ENCODE measurements at regions not wholly inside any gene's neighbourhood (a gene's known extent, or its start where the extent isn't known, plus 50 kb on each side); places are given as distances from the start of the nearest gene placed in this dataset.
A peak's percentile ranks its signal among the peaks of the same experiment; 100 is the strongest.

DNA sequence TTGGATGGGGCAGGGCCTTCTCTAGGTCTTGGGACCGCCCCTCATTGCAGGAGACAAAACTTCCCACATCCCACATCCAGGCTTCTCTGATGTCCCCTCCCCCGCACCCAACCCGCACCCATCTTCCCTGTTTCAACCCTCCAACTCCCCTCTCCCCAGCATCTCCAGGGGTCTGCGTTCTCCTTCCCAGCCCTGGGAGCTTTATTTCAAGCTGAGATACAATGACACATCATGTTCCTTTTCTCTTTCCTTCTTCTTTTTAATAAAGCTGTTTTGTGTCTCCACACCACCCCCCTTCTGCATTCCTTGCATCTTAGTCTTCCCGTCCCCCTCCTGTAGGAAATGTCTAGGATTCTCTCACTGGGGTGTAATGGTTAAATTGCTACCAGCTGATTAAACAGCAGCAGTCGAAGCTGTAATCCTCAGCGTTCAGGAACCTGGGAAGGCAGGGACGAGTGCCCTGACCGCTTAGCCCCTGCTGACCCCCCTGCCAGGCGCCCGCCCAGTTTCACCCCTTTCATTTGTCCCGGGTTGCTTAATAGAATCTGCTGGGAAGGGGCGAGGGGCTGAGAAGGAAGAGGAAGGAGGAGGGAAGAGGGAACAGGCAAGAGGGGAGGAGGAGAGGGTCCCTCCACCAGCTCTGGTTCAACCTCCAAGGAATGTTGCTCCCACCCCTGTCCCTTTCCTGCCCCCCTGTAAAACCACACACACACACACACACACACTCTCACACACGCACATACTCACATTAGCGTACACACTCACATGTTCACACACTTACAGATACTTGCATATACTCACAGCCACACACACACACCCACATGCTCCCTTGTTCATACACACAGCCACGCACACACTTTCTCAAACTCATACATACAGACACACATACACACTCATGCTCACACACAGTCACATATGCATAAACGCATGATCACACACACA is 104.5 kb upstream of the MED13L start:
- Histone ChIP-seq H3K4me3 (ENCODE audit: insufficient read depth, low read depth, low read length) (no peak overlapping the region; the same call in 1 of the 2 replicates), H2AFZ (replicated peaks; ENCODE audit: low read length, poor library complexity) (peak overlapping the region; percentile 87), H2AK9ac (replicated peaks; ENCODE audit: low read depth, low read length, poor library complexity) (peak overlapping the region; percentile 84), H3K27me3 (ENCODE audit: control insufficient read depth, insufficient read depth, low read length) (no peaks in the 10 kb centered on the region), H2BK15ac (ENCODE audit: low read depth, low read length) (peak overlapping the region; percentile 98), H4K5ac (ENCODE audit: low read depth, low read length) (peak overlapping the region; percentile 94), H3K27ac (ENCODE audit: insufficient read depth, low read length) (peak overlapping the region; percentile 99), H4K8ac (ENCODE audit: low read depth in 2 of 2, low read length in 2 of 2) (peak overlapping the region; percentile 96 to 98), H3K23ac (ENCODE audit: low read depth, low read length) (peak overlapping the region; percentile 98), H3K56ac (ENCODE audit: extremely low read depth, insufficient read depth, low read length) (peak overlapping the region; percentile 98), H2BK5ac (ENCODE audit: low read depth, low read length, poor library complexity, severe bottlenecking) (peak overlapping the region; percentile 99), H2AK5ac (ENCODE audit: low read depth, low read length) (peak overlapping the region; percentile 98), H3K79me1 (ENCODE audit: low read depth in 1 of 2, low read length in 2 of 2) (peaks cover 7 to 31% of the 10 kb centered on the region in 2 experiments; a peak in 3 of 4 replicates), H3K36me3 (ENCODE audit: control insufficient read depth, insufficient read depth, low read length) (no peaks in the 10 kb centered on the region), H3K14ac (replicated peaks; ENCODE audit: low read depth, low read length) (peak overlapping the region; percentile 95), H3K4me1 (ENCODE audit: control insufficient read depth, insufficient read depth, low read length) (peaks cover 28% of the 10 kb centered on the region), H3K9me1 (ENCODE audit: insufficient read depth, low read length) (peaks cover 30% of the 10 kb centered on the region), H4K20me1 (ENCODE audit: insufficient read depth, low read length) (no peaks in the 10 kb centered on the region), H2BK120ac (ENCODE audit: low read depth, low read length) (peak overlapping the region; percentile 100), H3K18ac (ENCODE audit: low read depth, low read length) (peak overlapping the region; percentile 96), H4K91ac (ENCODE audit: insufficient read depth, low read depth, low read length) (peak overlapping the region; percentile 99), H3K4me2 (ENCODE audit: low read depth, low read length) (peak overlapping the region; percentile 74), H3K9me3 (ENCODE audit: control insufficient read depth, insufficient read depth, low read length) (no peaks in the 10 kb centered on the region), H3K9ac (ENCODE audit: low read depth, low read length) (peak overlapping the region; percentile 83), H2BK20ac (ENCODE audit: low read depth, low read length) (peak overlapping the region; percentile 99), H3K4ac (ENCODE audit: low read depth, low read length) (peak overlapping the region; percentile 100)
- ChIA-PET CTCF (interaction anchor here (0.6 kb wide), 2 partner anchors 13 to 247 kb away, joined by 3 to 4 read pairs; no protein-coding TSS in a partner anchor), POLR2A (ENCODE audit: unreplicated experiment) (interaction anchor here (0.6 to 1.0 kb wide), 2 partner anchors 15 to 52 kb away, joined by 3 to 5 read pairs; no protein-coding TSS in a partner anchor)
- peak; percentile 80 for ATAC-seq (ENCODE audit: low read depth)
- dilution Hi-C loops (cut with HindIII; ENCODE audit: low sequenced_read_pairs, unreplicated experiment) (no loop called here), in situ Hi-C loops (cut with MboI; ENCODE audit: low sequenced_read_pairs) (no loop called here), intact Hi-C loops (cut with micrococcal nuclease) (loop anchor here (2.0 to 5.0 kb wide), 3 partner anchors 45 to 150 kb away; partner anchors contain the start of gene MED13L)
- DNase-seq, result peak; percentile 98
- BruUV-seq (replicated peaks), result no TSS peak
- 10% methylated on average over 7 of the region's 17 CpGs; no CpG with 5 or more reads in 1 of the 2 experiments for WGBS, 2 experiments (ENCODE audit: extremely low coverage in 2 of 2, insufficient read length in 1 of 2)
- TF ChIP-seq CHD1 (IDR thresholded peaks at IDR 0.05; ENCODE audit: low read depth, low read length) (no peak), RAD21 (IDR thresholded peaks at IDR 0.05; ENCODE audit: low read length) (no peak; the same call in 1 of the 2 replicates), RFX5 (IDR thresholded peaks at IDR 0.05; ENCODE audit: low read depth, low read length) (no peak), FOS (IDR thresholded peaks at IDR 0.05; ENCODE audit: low read depth, low read length) (peak; percentile 92), CEBPB (IDR thresholded peaks at IDR 0.05; ENCODE audit: low read depth, low read length) (peak; percentile 34; the same call in 1 of the 2 replicates), BHLHE40 (IDR thresholded peaks at IDR 0.05; ENCODE audit: low read depth, low read length) (peak; percentile 38; the same call in 1 of the 2 replicates), MAZ (IDR thresholded peaks at IDR 0.05; ENCODE audit: borderline replicate concordance, low read depth, low read length) (peak; percentile 92), ELK1 (IDR thresholded peaks at IDR 0.05; ENCODE audit: borderline replicate concordance, low read depth, low read length) (no peak), CTCF (conservative IDR thresholded peaks at IDR 0.05; ENCODE audit: low read depth, low read length) (no peak), MXI1 (IDR thresholded peaks at IDR 0.05; ENCODE audit: borderline replicate concordance, low read depth, low read length) (no peak), POLR2A (IDR thresholded peaks at IDR 0.05; ENCODE audit: low read depth, low read length) (peak; percentile 56), NFE2L2 (IDR thresholded peaks at IDR 0.05; ENCODE audit: low read depth, low read length) (peak; percentile 71)
- TF ChIP-seq, protein P1, sequence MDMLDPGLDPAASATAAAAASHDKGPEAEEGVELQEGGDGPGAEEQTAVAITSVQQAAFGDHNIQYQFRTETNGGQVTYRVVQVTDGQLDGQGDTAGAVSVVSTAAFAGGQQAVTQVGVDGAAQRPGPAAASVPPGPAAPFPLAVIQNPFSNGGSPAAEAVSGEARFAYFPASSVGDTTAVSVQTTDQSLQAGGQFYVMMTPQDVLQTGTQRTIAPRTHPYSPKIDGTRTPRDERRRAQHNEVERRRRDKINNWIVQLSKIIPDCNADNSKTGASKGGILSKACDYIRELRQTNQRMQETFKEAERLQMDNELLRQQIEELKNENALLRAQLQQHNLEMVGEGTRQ (IDR thresholded peaks at IDR 0.05; ENCODE audit: low read depth, low read length), result no peak

Data from IMR-90 (cell line).